ENCODE measurements at regions not wholly inside any gene's neighbourhood (a gene's known extent, or its start where the extent isn't known, plus 50 kb on each side); places are given as distances from the start of the nearest gene placed in this dataset.

GRCh38 chr7:56479748-56480147 is 363.5 kb upstream of the NUPR2 start:
- TF ChIP-seq CTCF (IDR thresholded peaks at IDR 0.05) (no peak), POLR2A (IDR thresholded peaks at IDR 0.05) (no peak)
